ENCODE measurements at regions not wholly inside any gene's neighbourhood (a gene's known extent, or its start where the extent isn't known, plus 50 kb on each side); places are given as distances from the start of the nearest gene placed in this dataset.

DNA sequence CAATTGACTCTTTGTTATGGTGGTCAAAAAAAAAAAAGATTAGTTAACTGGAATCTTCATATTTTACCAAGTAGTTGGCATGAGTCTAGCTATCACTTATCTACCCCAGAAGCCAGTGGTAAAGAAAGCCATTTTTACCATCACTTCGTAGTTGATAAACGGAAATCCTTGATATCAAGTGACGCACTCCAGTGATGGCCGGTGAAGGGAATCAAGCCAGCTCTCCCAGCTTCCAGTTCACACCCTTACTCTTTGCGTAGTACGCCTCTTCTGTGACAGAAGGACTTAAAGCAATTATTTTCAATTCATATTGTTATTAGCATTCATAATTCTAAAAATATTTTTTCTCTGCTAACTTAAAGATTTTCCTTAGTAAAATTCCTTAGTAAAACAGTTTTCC, 447.9 kb downstream of the GPATCH2 start:
- TF ChIP-seq, protein P1, sequence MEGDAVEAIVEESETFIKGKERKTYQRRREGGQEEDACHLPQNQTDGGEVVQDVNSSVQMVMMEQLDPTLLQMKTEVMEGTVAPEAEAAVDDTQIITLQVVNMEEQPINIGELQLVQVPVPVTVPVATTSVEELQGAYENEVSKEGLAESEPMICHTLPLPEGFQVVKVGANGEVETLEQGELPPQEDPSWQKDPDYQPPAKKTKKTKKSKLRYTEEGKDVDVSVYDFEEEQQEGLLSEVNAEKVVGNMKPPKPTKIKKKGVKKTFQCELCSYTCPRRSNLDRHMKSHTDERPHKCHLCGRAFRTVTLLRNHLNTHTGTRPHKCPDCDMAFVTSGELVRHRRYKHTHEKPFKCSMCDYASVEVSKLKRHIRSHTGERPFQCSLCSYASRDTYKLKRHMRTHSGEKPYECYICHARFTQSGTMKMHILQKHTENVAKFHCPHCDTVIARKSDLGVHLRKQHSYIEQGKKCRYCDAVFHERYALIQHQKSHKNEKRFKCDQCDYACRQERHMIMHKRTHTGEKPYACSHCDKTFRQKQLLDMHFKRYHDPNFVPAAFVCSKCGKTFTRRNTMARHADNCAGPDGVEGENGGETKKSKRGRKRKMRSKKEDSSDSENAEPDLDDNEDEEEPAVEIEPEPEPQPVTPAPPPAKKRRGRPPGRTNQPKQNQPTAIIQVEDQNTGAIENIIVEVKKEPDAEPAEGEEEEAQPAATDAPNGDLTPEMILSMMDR (IDR thresholded peaks at IDR 0.05; ENCODE audit: low read depth, low read length, missing input control) = no peak
- TF ChIP-seq RXRA (IDR thresholded peaks at IDR 0.05) = no peak
- TF ChIP-seq HNF4G (IDR thresholded peaks at IDR 0.05) = no peak
- TF ChIP-seq, protein P2, sequence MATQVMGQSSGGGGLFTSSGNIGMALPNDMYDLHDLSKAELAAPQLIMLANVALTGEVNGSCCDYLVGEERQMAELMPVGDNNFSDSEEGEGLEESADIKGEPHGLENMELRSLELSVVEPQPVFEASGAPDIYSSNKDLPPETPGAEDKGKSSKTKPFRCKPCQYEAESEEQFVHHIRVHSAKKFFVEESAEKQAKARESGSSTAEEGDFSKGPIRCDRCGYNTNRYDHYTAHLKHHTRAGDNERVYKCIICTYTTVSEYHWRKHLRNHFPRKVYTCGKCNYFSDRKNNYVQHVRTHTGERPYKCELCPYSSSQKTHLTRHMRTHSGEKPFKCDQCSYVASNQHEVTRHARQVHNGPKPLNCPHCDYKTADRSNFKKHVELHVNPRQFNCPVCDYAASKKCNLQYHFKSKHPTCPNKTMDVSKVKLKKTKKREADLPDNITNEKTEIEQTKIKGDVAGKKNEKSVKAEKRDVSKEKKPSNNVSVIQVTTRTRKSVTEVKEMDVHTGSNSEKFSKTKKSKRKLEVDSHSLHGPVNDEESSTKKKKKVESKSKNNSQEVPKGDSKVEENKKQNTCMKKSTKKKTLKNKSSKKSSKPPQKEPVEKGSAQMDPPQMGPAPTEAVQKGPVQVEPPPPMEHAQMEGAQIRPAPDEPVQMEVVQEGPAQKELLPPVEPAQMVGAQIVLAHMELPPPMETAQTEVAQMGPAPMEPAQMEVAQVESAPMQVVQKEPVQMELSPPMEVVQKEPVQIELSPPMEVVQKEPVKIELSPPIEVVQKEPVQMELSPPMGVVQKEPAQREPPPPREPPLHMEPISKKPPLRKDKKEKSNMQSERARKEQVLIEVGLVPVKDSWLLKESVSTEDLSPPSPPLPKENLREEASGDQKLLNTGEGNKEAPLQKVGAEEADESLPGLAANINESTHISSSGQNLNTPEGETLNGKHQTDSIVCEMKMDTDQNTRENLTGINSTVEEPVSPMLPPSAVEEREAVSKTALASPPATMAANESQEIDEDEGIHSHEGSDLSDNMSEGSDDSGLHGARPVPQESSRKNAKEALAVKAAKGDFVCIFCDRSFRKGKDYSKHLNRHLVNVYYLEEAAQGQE (IDR thresholded peaks at IDR 0.05) = no peak
- TF ChIP-seq, protein P3, sequence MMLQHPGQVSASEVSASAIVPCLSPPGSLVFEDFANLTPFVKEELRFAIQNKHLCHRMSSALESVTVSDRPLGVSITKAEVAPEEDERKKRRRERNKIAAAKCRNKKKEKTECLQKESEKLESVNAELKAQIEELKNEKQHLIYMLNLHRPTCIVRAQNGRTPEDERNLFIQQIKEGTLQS (IDR thresholded peaks at IDR 0.05) = no peak
